OCI-LY7 (cell line): ENCODE measurements at regions not wholly inside any gene's neighbourhood (a gene's known extent, or its start where the extent isn't known, plus 50 kb on each side); places are given as distances from the start of the nearest gene placed in this dataset.

ENCODE experiments used
- BruUV-seq: library from RNA; stranded (reverse); fragments of 400-500 nt; replicated peaks from 2 replicates; lab custom pipeline; 2021; lab: Mats Ljungman, UMichigan
- CTCF ChIA-PET: fragments of 300-600 bp; sonication (Branson Sonifier 250); formaldehyde crosslinking; loops from one replicate; lab custom pipeline; 2022; ENCODE audit warnings: antibody characterized with exemption; ENCODE audit not compliant: unreplicated experiment; lab: Charles Lee
- POLR2A ChIA-PET: fragments of 300-600 bp; sonication (Branson Sonifier 250); formaldehyde crosslinking; loops from one replicate; lab custom pipeline; 2022; ENCODE audit warnings: antibody characterized with exemption; lab: Charles Lee
- DNase-seq: peaks from one replicate; pipeline ENCODE4 v3.0.0-alpha.2; 2015; ENCODE audit warnings: low spot score
- H2AFZ ChIP-seq: fragments of 200-600 bp; sonication (generic), shearing (Covaris generic); 2 replicates; pipeline ENCODE4 v1.6.1; 2014; ENCODE audit warnings: mild to moderate bottlenecking, antibody characterized with exemption, low read length, moderate library complexity
- H3K27ac ChIP-seq: fragments of 200-600 bp; sonication (generic); 2 replicates; pipeline ENCODE4 v1.5.1; 2014; ENCODE audit warnings: mixed run types, low read depth, mild to moderate bottlenecking, moderate library complexity, low read length, inconsistent platforms; ENCODE audit not compliant: poor library complexity, severe bottlenecking
- H3K36me3 ChIP-seq: fragments of 200-600 bp; sonication (generic); 2 replicates; pipeline ENCODE4 v1.6.1; 2014; ENCODE audit warnings: mild to moderate bottlenecking, antibody characterized with exemption, low read length, moderate library complexity, mixed read lengths; ENCODE audit not compliant: insufficient read depth
- H3K4me1 ChIP-seq: fragments of 200-600 bp; sonication (generic); 2 replicates; pipeline ENCODE4 v1.5.1; 2014; ENCODE audit warnings: mild to moderate bottlenecking, low read length; ENCODE audit not compliant: insufficient read depth, poor library complexity, severe bottlenecking
- H3K4me2 ChIP-seq: fragments of 200-600 bp; sonication (generic); 2 replicates; pipeline ENCODE4 v1.6.1; 2014; ENCODE audit warnings: mild to moderate bottlenecking, low read length
- H3K4me3 ChIP-seq: fragments of 200-600 bp; sonication (generic); 2 replicates; pipeline ENCODE4 v1.5.1; 2014; ENCODE audit warnings: mild to moderate bottlenecking, low read depth, low read length; ENCODE audit not compliant: poor library complexity, severe bottlenecking
- H3K79me2 ChIP-seq: fragments of 200-600 bp; sonication (generic); 2 replicates; pipeline ENCODE4 v1.6.1; 2016; ENCODE audit warnings: low read depth, mild to moderate bottlenecking, low read length, moderate library complexity, mixed read lengths; ENCODE audit not compliant: insufficient read depth
- H3K9me2 ChIP-seq: fragments of 200-600 bp; sonication (generic); 2 replicates; pipeline ENCODE4 v1.6.1; 2016; ENCODE audit warnings: mild to moderate bottlenecking, low read length, mixed read lengths; ENCODE audit not compliant: insufficient read depth
- H3K9me3 ChIP-seq: fragments of 200-600 bp; sonication (generic); 2 replicates; pipeline ENCODE4 v1.6.1; 2014; ENCODE audit warnings: mild to moderate bottlenecking, mixed run types, low read length, mixed read lengths
- H4K20me1 ChIP-seq: fragments of 200-600 bp; sonication (generic); 2 replicates; pipeline ENCODE4 v1.6.1; 2014; ENCODE audit warnings: mild to moderate bottlenecking, antibody characterized with exemption, low read length, moderate library complexity, mixed read lengths; ENCODE audit not compliant: insufficient read depth
- CTCF ChIP-seq: fragments of 200-600 bp; sonication (generic); conservative IDR thresholded peaks from 2 replicates; pipeline ENCODE4 v1.5.1; 2014; ENCODE audit warnings: mild to moderate bottlenecking, antibody characterized with exemption, low read length, moderate library complexity, mixed read lengths
- EZH2phosphoT487 ChIP-seq: fragments of 200-600 bp; sonication (generic); IDR thresholded peaks from 2 replicates; pipeline ENCODE4 v1.6.1; 2018; ENCODE audit warnings: low read depth, borderline replicate concordance, mild to moderate bottlenecking, mixed run types, antibody characterized with exemption, low read length, moderate library complexity, mixed read lengths
- intact Hi-C: fragments of 100-400 bp; cut with micrococcal nuclease; formaldehyde crosslinking; loops from one replicate; pipeline ENCODE4 v1.10.0; 2022; ENCODE audit not compliant: unreplicated experiment

DNA sequence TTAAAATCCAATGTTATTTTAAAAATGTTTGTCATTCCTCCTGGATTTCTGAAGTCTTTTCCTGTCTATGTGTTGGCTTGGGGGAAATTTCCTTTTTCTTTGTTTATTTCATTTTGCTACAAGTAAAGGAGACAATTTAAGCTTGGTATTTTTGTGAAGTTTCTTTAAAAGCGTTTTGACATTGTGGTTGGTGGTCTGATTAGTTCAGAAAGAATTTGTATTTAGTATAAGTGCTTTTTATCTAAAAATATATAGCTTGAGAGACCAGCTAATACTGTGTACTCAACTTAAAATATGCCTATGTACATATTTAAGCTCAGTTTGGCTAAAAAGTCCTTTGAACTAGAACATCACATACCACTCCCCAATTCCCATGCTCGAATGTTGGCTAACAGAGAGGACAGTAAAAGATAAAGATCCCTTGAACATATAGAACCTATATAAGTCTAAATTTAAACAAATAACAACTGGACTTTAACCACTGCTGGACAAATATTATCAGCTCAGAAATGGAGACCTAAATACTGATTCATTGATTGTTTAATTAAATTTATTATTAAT, 237.6 kb downstream of the TLE4 start:
- no peak overlapping the region for H3K4me2 ChIP-seq
- no peaks in the 10 kb centered on the region for H3K36me3 ChIP-seq
- H3K79me2 ChIP-seq = no peaks in the 10 kb centered on the region
- H3K9me2 ChIP-seq = no peaks in the 10 kb centered on the region
- no TSS peak for BruUV-seq
- no peak overlapping the region for H3K27ac ChIP-seq
- no peak overlapping the region for H3K4me3 ChIP-seq
- CTCF ChIA-PET = no interaction called here
- intact Hi-C loops = no loop called here
- H3K9me3 ChIP-seq = no peaks in the 10 kb centered on the region
- H4K20me1 ChIP-seq = no peaks in the 10 kb centered on the region
- H3K4me1 ChIP-seq = peaks cover 7% of the 10 kb centered on the region
- no peak for DNase-seq
- POLR2A ChIA-PET = interaction anchor here (0.6 kb wide), 1 partner anchor 876 kb away, joined by 3 read pairs; no protein-coding TSS in a partner anchor
- no peak overlapping the region for H2AFZ ChIP-seq
- TF ChIP-seq EZH2phosphoT487 (no peak), CTCF (no peak)

GRCh38 chr9:79807971-79808370, 236.2 kb downstream of the TLE4 start:
- intact Hi-C loops = no loop called here
- no peak for DNase-seq
- Histone ChIP-seq H3K79me2 (no peaks in the 10 kb centered on the region), H3K4me2 (no peak overlapping the region), H3K36me3 (no peaks in the 10 kb centered on the region), H3K9me2 (no peaks in the 10 kb centered on the region), H3K9me3 (no peaks in the 10 kb centered on the region), H4K20me1 (no peaks in the 10 kb centered on the region), H3K4me3 (no peak overlapping the region), H3K4me1 (peaks cover 7% of the 10 kb centered on the region), H3K27ac (no peak overlapping the region), H2AFZ (no peak overlapping the region)
- POLR2A ChIA-PET = no interaction called here
- BruUV-seq = no TSS peak
- TF ChIP-seq CTCF (no peak), EZH2phosphoT487 (no peak)
- CTCF ChIA-PET = no interaction called here

DNA sequence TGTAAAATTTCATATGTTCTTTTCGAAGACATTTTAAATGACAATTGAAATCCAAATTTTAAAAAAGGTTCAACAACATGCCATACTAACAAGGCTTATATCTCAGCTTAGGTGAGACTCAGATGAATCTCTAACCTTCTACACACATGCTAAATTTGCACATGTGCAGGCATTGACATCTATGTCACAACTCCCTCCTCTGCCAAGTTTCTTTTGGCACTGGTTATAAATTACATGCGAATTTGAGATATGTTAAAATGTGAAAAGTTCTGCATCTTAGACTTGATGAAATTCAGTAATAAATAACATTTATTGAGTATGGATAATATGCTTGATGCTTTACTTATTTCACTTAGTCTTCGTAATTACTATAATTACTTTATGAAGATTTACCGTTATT, 234.3 kb downstream of the TLE4 start:
- no peak for TF ChIP-seq EZH2phosphoT487
- no peak for TF ChIP-seq CTCF
- Histone ChIP-seq H3K9me3 (no peaks in the 10 kb centered on the region), H3K4me3 (no peak overlapping the region), H3K4me1 (no peaks in the 10 kb centered on the region), H4K20me1 (no peaks in the 10 kb centered on the region), H3K36me3 (no peaks in the 10 kb centered on the region), H3K4me2 (no peak overlapping the region), H3K79me2 (no peaks in the 10 kb centered on the region), H2AFZ (no peak overlapping the region), H3K9me2 (no peaks in the 10 kb centered on the region), H3K27ac (no peak overlapping the region)
- CTCF ChIA-PET = no interaction called here
- BruUV-seq = no TSS peak
- POLR2A ChIA-PET = no interaction called here
- intact Hi-C loops = no loop called here
- no peak for DNase-seq
